Adrenal gland (tissue), 5 donors: ENCODE measurements at regions not wholly inside any gene's neighbourhood (a gene's known extent, or its start where the extent isn't known, plus 50 kb on each side); places are given as distances from the start of the nearest gene placed in this dataset.

ENCODE experiments used
- CTCF ChIP-seq, 6 experiments: fragments of 450-650 bp in 4 of 6; fragments of 200-600 bp in 2 of 6; sonication (generic) in 1 of 6; IDR thresholded peaks; 1 replicate in 5 of 6; 2 replicates in 1 of 6; pipeline versions ENCODE4 v1.5.1 to v1.8.0; 2016 to 2021; ENCODE audit warnings: antibody characterized with exemption in 6 of 6, mild to moderate bottlenecking in 2 of 6, moderate library complexity in 1 of 6
- POLR2A ChIP-seq, 2 donors: fragments of 450-650 bp; IDR thresholded peaks; one replicate each; pipeline ENCODE4 v1.6.1; 2017; ENCODE audit warnings: antibody characterized with exemption in 2 of 2, mild to moderate bottlenecking in 2 of 2, moderate library complexity in 1 of 2
- donor health status: DM: no; HTN: no; CAD: no.

- TF ChIP-seq CTCF (IDR thresholded peaks at IDR 0.05): no peak
- no peak for TF ChIP-seq POLR2A (IDR thresholded peaks at IDR 0.05)
These were observed 52.1 kb upstream of the ZBTB40 start for GRCh38 chr1:22399421-22400091.
